Fibroblast of lung (primary cell): ENCODE measurements at regions not wholly inside any gene's neighbourhood (a gene's known extent, or its start where the extent isn't known, plus 50 kb on each side); places are given as distances from the start of the nearest gene placed in this dataset.

Experiments
- DNase-seq, 2 donors: peaks; one replicate each; pipeline versions ENCODE4 v3.0.0 to v3.0.0-alpha.2; 2010; ENCODE audit warnings: low read depth in 2 of 2
- H2AFZ ChIP-seq: 2 replicates; pipeline ENCODE4 v1.5.1; 2012; ENCODE audit warnings: low read length, control low read depth, inconsistent platforms
- H3K27ac ChIP-seq: 2 replicates; pipeline ENCODE4 v1.5.1; 2011; ENCODE audit warnings: low read length, control low read depth; ENCODE audit not compliant: insufficient read depth
- H3K27me3 ChIP-seq: 2 replicates; pipeline ENCODE4 v1.5.1; 2011; ENCODE audit warnings: mild to moderate bottlenecking, low read length; ENCODE audit not compliant: control insufficient read depth, insufficient read depth
- H3K36me3 ChIP-seq: 2 replicates; pipeline ENCODE4 v1.5.1; 2011; ENCODE audit warnings: low read length; ENCODE audit not compliant: control insufficient read depth, insufficient read depth
- H3K4me1 ChIP-seq: 2 replicates; pipeline ENCODE4 v1.5.1; 2011; ENCODE audit warnings: low read length; ENCODE audit not compliant: control insufficient read depth, insufficient read depth; ENCODE audit errors: extremely low read depth
- H3K4me2 ChIP-seq: 2 replicates; pipeline ENCODE4 v1.5.1; 2011; ENCODE audit warnings: low read length, control low read depth; ENCODE audit not compliant: insufficient read depth; ENCODE audit errors: extremely low read depth
- H3K4me3 ChIP-seq, 4 experiments: fragments of 200-600 bp in 1 of 4; sonication (generic) in 1 of 4; replicated peaks in 1 of 4; 2 replicates each; pipeline ENCODE4 v1.5.1; 2011 to 2016; ENCODE audit warnings: low read length in 4 of 4, low read depth in 3 of 4, mild to moderate bottlenecking in 3 of 4, control low read depth in 2 of 4, inconsistent platforms in 1 of 4, mixed read lengths in 1 of 4; ENCODE audit not compliant: insufficient read depth in 1 of 4; ENCODE audit errors: control extremely low read depth in 1 of 4
- H3K79me2 ChIP-seq: 2 replicates; pipeline ENCODE4 v1.5.1; 2012; ENCODE audit warnings: mild to moderate bottlenecking, low read length, inconsistent platforms; ENCODE audit not compliant: control insufficient read depth, insufficient read depth
- H3K9ac ChIP-seq: 2 replicates; pipeline ENCODE4 v1.5.1; 2011; ENCODE audit warnings: mild to moderate bottlenecking, low read length, control low read depth; ENCODE audit not compliant: insufficient read depth
- H3K9me3 ChIP-seq: 2 replicates; pipeline ENCODE4 v1.5.1; 2012; ENCODE audit warnings: low read depth, low read length; ENCODE audit not compliant: control insufficient read depth, insufficient read depth
- H4K20me1 ChIP-seq: 2 replicates; pipeline ENCODE4 v1.5.1; 2011; ENCODE audit warnings: low read length; ENCODE audit not compliant: control insufficient read depth, insufficient read depth; ENCODE audit errors: extremely low read depth
- EZH2 ChIP-seq: IDR thresholded peaks from 2 replicates; pipeline ENCODE4 v1.5.1; 2012; ENCODE audit warnings: low read length, control low read depth, mild to moderate bottlenecking; ENCODE audit errors: missing control alignments
- TF ChIP-seq, protein P1 (sequence below), 2 donors: IDR thresholded peaks in 1 of 2; conservative IDR thresholded peaks in 1 of 2; 1 replicate in 1 of 2; 2 replicates in 1 of 2; pipeline ENCODE4 v1.5.1; 2011 to 2012; ENCODE audit warnings: low read length in 2 of 2, control low read depth in 1 of 2, inconsistent platforms in 1 of 2, low read depth in 1 of 2, mild to moderate bottlenecking in 1 of 2

DNA sequence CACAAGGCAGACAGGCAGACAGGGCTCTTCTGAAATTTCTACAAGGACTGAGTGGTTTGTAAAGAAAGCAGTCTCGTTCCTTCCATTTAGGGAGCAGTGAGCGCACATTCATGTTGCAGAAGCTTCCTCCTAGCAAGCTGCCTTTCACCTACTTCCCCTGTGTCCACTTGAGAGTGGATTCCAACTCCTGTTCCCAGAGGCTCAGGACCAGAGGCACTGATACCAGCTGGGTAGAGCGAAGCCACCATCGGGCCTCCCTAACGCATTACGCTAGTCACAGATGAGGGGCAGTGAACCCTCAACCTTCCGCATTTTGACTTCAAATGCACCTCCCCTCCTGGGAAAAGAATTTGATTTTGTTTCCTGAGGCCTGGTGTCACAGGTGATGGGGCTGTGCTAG is 215.8 kb downstream of the SIPA1L2 start:
- Histone ChIP-seq H3K79me2 (no peaks in the 10 kb centered on the region), H3K27ac (no peak overlapping the region), H3K9me3 (no peaks in the 10 kb centered on the region), H3K4me1 (no peaks in the 10 kb centered on the region), H2AFZ (no peak overlapping the region), H3K9ac (no peak overlapping the region), H3K36me3 (no peaks in the 10 kb centered on the region), H3K27me3 (no peaks in the 10 kb centered on the region), H3K4me3 (no peak overlapping the region), H4K20me1 (no peaks in the 10 kb centered on the region), H3K4me2 (no peak overlapping the region)
- no peak for DNase-seq
- no peak for TF ChIP-seq EZH2
- TF ChIP-seq, protein P1, sequence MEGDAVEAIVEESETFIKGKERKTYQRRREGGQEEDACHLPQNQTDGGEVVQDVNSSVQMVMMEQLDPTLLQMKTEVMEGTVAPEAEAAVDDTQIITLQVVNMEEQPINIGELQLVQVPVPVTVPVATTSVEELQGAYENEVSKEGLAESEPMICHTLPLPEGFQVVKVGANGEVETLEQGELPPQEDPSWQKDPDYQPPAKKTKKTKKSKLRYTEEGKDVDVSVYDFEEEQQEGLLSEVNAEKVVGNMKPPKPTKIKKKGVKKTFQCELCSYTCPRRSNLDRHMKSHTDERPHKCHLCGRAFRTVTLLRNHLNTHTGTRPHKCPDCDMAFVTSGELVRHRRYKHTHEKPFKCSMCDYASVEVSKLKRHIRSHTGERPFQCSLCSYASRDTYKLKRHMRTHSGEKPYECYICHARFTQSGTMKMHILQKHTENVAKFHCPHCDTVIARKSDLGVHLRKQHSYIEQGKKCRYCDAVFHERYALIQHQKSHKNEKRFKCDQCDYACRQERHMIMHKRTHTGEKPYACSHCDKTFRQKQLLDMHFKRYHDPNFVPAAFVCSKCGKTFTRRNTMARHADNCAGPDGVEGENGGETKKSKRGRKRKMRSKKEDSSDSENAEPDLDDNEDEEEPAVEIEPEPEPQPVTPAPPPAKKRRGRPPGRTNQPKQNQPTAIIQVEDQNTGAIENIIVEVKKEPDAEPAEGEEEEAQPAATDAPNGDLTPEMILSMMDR (conservative IDR thresholded peaks at IDR 0.05 in 1 of 2, IDR thresholded peaks at IDR 0.05 in 1 of 2; ENCODE audit: low read depth in 1 of 2, low read length in 2 of 2): no peak

DNA sequence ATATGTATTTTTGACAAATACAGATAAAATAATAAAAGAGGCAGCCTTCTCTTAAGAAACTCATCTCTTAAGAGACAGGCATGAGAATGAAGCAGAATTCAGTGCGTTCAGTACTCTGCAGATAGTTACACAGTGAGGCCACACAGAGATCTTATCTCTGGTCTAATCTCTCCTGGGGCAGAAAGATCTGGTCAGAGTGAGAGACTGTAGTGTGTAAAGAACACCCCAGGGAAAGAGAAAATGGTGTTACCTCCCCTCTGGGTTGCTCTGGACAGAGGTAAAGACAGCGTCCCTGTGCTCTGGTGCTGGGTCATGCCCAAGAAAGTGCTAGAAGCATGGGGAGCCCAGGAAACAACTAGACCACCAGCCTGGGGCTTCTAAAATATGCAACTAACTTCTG is 216.3 kb downstream of the SIPA1L2 start:
- no peak overlapping the region for H2AFZ ChIP-seq
- H3K27ac ChIP-seq: no peak overlapping the region
- H3K4me1 ChIP-seq: no peaks in the 10 kb centered on the region
- H3K27me3 ChIP-seq: no peaks in the 10 kb centered on the region
- H3K79me2 ChIP-seq: no peaks in the 10 kb centered on the region
- H4K20me1 ChIP-seq: no peaks in the 10 kb centered on the region
- DNase-seq: no peak
- no peak overlapping the region for H3K4me3 ChIP-seq
- H3K9me3 ChIP-seq: no peaks in the 10 kb centered on the region
- no peaks in the 10 kb centered on the region for H3K36me3 ChIP-seq
- TF ChIP-seq, protein P1 (conservative IDR thresholded peaks at IDR 0.05 in 1 of 2, IDR thresholded peaks at IDR 0.05 in 1 of 2; ENCODE audit: low read depth in 1 of 2, low read length in 2 of 2): no peak
- no peak for TF ChIP-seq EZH2
- no peak overlapping the region for H3K9ac ChIP-seq
- no peak overlapping the region for H3K4me2 ChIP-seq

DNA sequence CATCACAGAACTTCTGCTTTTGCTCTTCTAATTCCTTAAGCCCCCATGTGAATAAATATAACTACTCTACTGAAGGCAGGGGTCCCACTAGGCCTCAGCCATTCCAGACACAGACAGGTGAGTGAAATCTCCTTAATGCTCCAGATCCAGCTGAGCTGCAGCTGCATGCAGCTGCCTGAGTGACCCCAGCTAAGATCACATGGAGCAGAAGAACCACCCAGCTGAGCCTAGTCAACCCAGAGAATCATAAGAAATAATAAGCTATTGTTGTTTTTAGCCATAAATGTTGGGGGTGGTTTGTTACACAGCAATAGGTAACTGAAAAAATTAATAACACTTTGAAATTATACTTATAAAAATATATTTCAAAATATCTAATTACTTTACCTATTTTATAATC is 220.3 kb downstream of the SIPA1L2 start:
- DNase-seq: no peak
- no peak overlapping the region for H2AFZ ChIP-seq

More for the DNA sequence above, 220.3 kb downstream of the SIPA1L2 start:
- H3K4me2 ChIP-seq: no peak overlapping the region
- no peaks in the 10 kb centered on the region for H4K20me1 ChIP-seq
- no peak overlapping the region for H3K4me3 ChIP-seq
- no peaks in the 10 kb centered on the region for H3K9me3 ChIP-seq
- no peak overlapping the region for H3K9ac ChIP-seq
- H3K27me3 ChIP-seq: no peaks in the 10 kb centered on the region
- no peak overlapping the region for H3K27ac ChIP-seq
- TF ChIP-seq, protein P1 (conservative IDR thresholded peaks at IDR 0.05 in 1 of 2, IDR thresholded peaks at IDR 0.05 in 1 of 2; ENCODE audit: low read depth in 1 of 2, low read length in 2 of 2): no peak
- TF ChIP-seq EZH2: no peak
- no peaks in the 10 kb centered on the region for H3K79me2 ChIP-seq
- H3K4me1 ChIP-seq: no peaks in the 10 kb centered on the region
- no peaks in the 10 kb centered on the region for H3K36me3 ChIP-seq
